Neural cell (in vitro differentiated cells): ENCODE measurements at regions not wholly inside any gene's neighbourhood (a gene's known extent, or its start where the extent isn't known, plus 50 kb on each side); places are given as distances from the start of the nearest gene placed in this dataset.

Experiments
- CTCF ChIP-seq: fragments of 450-650 bp; IDR thresholded peaks from 2 replicates; pipeline ENCODE4 v1.5.1; 2014; ENCODE audit warnings: antibody characterized with exemption, mild to moderate bottlenecking, moderate library complexity; ENCODE audit not compliant: poor library complexity, severe bottlenecking
- EZH2 ChIP-seq: fragments of 200-600, 300-800 bp; shearing (Covaris generic), sonication (generic); IDR thresholded peaks from 2 replicates; pipeline ENCODE4 v1.6.1; 2014; ENCODE audit warnings: antibody characterized with exemption, low read length, borderline replicate concordance, mild to moderate bottlenecking; ENCODE audit not compliant: insufficient read depth, poor library complexity, severe bottlenecking
- POLR2AphosphoS5 ChIP-seq: IDR thresholded peaks from 2 replicates; pipeline ENCODE4 v1.6.1; 2012
- RAD21 ChIP-seq: fragments of 450-650 bp; conservative IDR thresholded peaks from 2 replicates; pipeline ENCODE4 v1.6.1; 2014; ENCODE audit warnings: antibody characterized with exemption, mild to moderate bottlenecking, moderate library complexity

- no peak for TF ChIP-seq CTCF
- TF ChIP-seq RAD21 = no peak
- no peak for TF ChIP-seq POLR2AphosphoS5
- TF ChIP-seq EZH2 = no peak
These were observed 233.8 kb downstream of the MAP2K4 start for GRCh38 chr17:12254460-12254859.
